Stimulated activated CD8-positive, alpha-beta memory T cell treated with anti-CD3 and anti-CD28 coated beads, Interleukin-12 subunit alpha, Interleukin-12 subunit beta, amount 100 ng/mL, for 1 hour (primary cell): ENCODE measurements at regions not wholly inside any gene's neighbourhood (a gene's known extent, or its start where the extent isn't known, plus 50 kb on each side); places are given as distances from the start of the nearest gene placed in this dataset.
"Not testable (repeated sequence)": the region's sequence is repeated elsewhere in the genome, so short reads cannot be mapped to it uniquely, and the experiment has no call there.

Experiments
- DNase-seq: peaks from one replicate; pipeline ENCODE4 v3.0.0-alpha.2; 2020; ENCODE audit warnings: low read depth

GRCh38 chr3:82165266-82165665 lies 403.8 kb upstream of the GBE1 start:
- DNase-seq, result no peak

GRCh38 chr3:82163907-82164520 lies 402.6 kb upstream of the GBE1 start:
- no peak for DNase-seq

GRCh38 chr3:82157952-82158351 lies 396.5 kb upstream of the GBE1 start:
- no peak for DNase-seq

GRCh38 chr3:82153892-82154291 lies 392.4 kb upstream of the GBE1 start:
- not testable (repeated sequence) for DNase-seq

- no peak for DNase-seq
Measured at GRCh38 chr3:82145742-82146141, 384.3 kb upstream of the GBE1 start.

- DNase-seq, result no peak
Measured at GRCh38 chr3:82144811-82145210, 383.4 kb upstream of the GBE1 start.

- no peak for DNase-seq
Measured at GRCh38 chr3:82143661-82144412, 382.4 kb upstream of the GBE1 start.

GRCh38 chr3:82141592-82141991 lies 380.1 kb upstream of the GBE1 start:
- no peak for DNase-seq

GRCh38 chr3:82137861-82138260 lies 376.4 kb upstream of the GBE1 start:
- DNase-seq, result no peak

GRCh38 chr3:82137050-82137449 lies 375.6 kb upstream of the GBE1 start:
- no peak for DNase-seq

GRCh38 chr3:82133070-82133606 lies 371.7 kb upstream of the GBE1 start:
- DNase-seq, result peak; percentile 27

- DNase-seq, result no peak
Measured at GRCh38 chr3:82132210-82133069, 371.0 kb upstream of the GBE1 start.

GRCh38 chr3:82130046-82130445 lies 368.6 kb upstream of the GBE1 start:
- DNase-seq, result no peak

GRCh38 chr3:82129221-82129801 lies 367.9 kb upstream of the GBE1 start:
- DNase-seq, result no peak

- DNase-seq, result no peak
Measured at GRCh38 chr3:82128271-82128670, 366.8 kb upstream of the GBE1 start.

- no peak for DNase-seq
Measured at GRCh38 chr3:82122554-82123345, 361.3 kb upstream of the GBE1 start.

GRCh38 chr3:82114589-82114988 lies 353.1 kb upstream of the GBE1 start:
- DNase-seq, result no peak

- not testable (repeated sequence) for DNase-seq
Measured at GRCh38 chr3:82110721-82111120, 349.3 kb upstream of the GBE1 start.

- DNase-seq, result no peak
Measured at GRCh38 chr3:82103241-82103640, 341.8 kb upstream of the GBE1 start.

- DNase-seq, result no peak
Measured at GRCh38 chr3:82100378-82100777, 338.9 kb upstream of the GBE1 start.

- DNase-seq, result no peak
Measured at GRCh38 chr3:82093641-82094040, 332.2 kb upstream of the GBE1 start.
